Stimulated activated CD4-positive, alpha-beta T cell treated with anti-CD3 and anti-CD28 coated beads, Interleukin-2, amount 100 ng/mL, for 48 hours (primary cell): ENCODE measurements at regions not wholly inside any gene's neighbourhood (a gene's known extent, or its start where the extent isn't known, plus 50 kb on each side); places are given as distances from the start of the nearest gene placed in this dataset.

Experiments used
- DNase-seq, 2 donors: peaks; one replicate each; pipeline ENCODE4 v3.0.0-alpha.2; 2020

DNA sequence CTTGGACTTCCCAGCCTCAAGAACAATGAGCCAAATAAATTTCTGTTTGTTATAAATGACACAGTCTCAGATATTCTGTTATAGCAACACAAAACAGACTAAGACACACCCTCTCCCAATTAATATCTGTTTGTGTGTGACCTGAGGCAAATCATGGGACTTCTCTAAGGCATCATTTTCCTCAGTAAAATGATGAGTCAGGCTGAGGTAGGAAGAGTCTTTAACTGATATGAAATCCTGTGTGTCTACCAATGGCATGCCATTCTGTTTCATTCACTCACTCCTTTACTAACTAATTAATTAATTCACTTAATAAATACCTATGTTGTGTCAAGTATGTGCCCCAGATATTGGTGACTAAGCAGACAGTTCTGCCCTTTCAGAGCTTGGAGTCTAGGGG lies 258.4 kb upstream of the CRY1 start:
- no peak for DNase-seq

DNA sequence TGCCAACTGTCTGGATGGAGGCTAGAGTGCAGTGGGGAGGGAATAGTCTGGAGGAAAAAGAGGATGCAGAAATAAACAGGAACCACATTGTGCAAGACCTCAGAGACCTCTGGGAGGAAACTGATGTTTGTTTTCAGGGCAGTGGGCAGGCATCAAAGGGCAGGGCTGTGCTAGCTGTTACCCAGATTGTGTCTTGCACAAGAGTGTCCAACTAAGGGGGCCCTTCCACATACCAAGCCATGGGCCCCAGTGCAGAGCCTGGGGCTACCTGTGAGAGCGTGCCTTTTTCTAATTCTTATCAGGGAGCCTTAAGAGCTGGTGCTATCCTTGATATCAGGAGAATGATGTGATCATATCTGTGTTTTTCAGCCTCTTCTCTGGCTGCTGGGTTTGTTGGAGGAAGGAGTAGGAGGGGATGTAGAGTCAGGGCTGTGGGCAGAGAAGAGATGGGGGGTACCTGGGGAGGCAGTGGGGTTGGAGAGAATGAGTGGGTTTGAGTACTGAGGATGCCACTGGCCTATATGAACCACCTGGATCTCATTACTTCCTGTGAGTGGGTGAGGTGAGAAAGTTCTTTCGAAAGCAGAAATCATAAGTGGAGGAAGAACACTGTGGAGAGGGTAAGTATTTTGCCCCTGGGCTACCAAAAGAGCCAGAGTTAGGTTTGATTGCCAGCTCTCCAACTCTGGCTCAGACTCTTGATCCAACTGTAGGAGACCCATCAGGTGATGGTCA lies 259.2 kb upstream of the CRY1 start:
- DNase-seq, result no peak

DNA sequence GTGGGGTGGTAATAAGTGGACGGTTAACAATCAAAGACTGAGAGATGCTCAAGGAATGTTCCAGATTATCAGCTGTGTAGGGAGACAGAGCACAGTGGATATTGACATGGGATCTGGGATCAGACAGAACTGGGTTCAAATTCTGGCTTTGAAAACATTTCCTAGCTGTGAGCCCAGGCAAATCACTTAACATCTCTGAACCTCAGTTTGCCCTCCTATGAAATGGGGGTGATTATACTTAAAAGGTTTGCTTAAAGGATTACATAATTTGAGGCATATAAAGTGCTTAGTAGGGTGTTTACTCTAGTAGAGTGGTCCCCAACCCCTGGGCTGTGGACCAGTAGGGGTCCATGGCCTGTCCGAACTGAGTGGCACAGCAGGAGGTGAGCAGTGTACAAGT lies 260.0 kb upstream of the CRY1 start:
- DNase-seq, result no peak

DNA sequence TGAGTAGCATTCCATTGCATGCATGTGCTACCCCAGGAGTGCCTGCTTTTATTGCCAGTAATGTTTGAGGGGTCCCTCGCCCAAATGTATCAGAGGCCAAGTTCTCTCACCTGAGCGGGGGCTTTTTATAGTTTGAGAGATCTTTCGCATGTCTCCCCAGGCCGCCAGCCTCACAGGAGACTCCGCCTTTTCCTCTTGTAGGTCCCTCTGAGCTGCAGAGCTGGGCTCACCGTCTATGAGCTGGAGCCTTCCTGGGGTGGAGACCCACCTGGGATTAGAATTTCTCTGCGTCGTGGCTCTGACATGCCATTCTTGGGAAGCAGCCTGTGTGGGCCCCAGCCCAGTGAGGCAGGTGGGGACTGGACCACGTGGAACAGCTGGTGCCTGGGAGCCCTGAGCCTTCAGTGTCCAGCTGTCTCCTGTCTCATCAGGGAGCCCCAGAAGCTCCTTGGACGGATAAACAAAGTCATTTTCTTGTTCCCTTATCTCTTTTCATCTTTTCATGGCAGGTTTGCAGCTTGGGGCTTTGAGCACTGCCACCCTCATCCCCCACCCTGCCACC lies 261.7 kb upstream of the CRY1 start:
- no peak for DNase-seq

DNA sequence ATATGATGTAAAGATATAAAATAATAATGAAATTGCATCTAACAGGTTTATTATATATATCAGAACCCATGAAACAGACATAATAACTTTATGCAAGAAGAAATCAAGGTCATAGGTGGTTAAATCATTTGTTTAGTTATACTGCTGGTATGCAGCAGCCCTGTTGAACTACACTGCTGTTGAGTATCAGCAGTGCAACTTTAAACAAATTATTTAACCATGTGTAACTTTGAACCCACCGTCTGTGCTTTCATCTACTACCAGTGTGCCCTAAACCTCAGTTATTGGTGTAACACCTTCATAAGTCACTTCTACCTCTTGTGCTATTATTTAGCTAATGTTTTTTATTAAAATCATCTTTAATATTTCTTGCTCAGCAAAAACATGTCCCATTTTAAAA lies 262.3 kb upstream of the CRY1 start:
- DNase-seq, result no peak

DNA sequence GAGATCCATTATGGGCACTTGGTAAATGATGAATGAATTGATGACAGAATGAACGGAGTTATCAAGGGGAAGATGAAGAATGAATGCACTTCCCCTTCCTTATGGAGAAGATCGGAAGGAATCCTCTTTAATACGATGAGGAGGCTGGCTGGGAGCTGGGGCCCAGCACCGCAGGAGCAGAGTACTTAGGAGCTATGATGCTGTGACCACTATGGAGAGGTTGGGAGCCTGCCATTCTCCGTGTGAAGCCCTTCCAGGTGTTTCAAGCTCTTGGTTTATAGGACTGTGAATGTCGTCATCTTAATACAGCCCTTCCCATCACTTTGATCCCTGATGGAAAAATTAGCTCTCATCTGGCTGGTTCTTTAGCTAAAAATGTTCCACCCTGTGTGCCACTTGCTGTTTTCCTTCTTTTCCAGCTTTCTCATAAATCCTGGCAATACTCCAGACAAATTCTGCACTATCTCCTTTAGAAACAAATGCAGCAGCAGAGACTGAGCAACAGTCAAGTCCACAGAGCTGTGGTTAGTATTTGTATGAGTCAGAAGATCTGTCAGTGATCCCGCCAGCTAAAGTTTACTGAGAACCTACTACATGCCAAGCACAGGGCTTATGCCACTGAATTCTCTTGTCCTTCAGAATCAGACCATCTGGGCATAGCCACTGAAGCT lies 263.1 kb upstream of the CRY1 start:
- no peak for DNase-seq

DNA sequence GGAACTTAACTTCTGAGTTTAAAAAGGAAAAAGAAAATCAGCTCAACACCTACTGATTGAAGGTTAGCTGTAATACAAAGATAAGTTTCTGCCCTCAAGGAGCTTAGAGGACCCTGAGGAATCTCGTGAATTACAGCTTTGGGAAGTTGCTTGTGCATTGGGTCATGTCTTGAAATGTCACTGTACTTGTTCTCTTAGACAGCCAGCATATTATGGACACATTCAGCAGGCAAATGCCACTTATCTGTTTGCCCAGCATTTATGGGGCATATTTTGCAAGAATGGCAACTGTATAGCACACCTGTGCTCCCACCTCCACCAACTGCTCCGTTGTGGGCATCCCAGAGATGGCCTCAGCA lies 263.6 kb upstream of the CRY1 start:
- no peak for DNase-seq

DNA sequence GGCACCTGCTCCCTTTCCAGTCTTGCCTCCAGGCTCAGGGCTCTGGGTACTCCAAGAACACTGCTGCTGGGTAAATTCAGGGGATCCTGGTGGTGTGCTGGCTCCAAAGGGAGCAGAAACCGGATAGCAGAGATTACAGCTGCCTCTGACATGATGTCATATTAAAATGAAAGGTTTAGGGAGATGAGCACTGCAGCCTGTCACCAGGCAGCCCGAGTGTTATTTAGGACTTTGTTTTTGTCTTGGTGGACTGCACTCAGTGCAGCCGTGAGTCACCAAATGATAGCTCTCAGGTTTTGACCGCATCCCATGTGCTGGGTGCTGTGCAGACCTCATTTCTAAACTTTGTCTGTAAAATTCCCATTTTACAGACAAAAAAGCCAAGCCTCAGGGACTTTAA lies 266.0 kb upstream of the CRY1 start:
- no peak for DNase-seq

DNA sequence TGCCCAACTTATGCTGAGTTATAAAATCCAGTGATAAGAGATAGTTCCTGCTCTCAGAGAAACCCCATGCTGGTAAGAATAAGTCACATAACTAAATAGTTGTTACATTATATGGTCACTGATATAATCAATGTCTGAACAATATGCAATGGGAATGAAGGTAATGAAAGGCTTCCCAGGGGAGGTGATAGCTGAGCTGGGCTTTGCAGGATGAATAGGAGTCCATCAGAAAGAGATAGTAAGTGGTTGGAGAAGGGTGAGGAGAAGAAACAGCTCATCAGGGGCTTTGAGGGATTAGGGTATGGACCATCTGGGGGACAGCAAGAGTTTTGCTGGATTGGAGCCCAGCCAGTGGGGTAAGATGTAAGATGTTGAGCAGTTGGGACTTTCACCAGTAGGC lies 266.7 kb upstream of the CRY1 start:
- DNase-seq, result no peak

DNA sequence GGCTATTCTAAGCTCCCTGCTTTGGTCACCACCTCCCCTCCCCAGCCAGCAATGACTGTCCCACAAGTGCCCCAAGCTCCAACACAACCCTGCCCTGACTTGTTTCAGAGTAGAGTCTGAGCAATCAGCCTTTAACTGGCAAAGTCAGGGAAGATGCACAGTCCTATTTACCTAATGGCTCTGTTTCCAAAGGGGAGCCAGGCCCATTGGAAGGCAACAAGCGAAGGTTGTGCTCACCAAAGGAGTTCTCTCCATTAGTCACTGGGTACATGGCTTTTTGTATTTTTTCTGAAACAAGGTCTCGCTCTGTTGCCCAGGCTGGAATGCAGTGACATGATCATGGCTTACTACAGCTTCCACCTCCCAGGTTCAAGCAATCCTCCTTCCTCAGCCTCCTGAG lies 267.1 kb upstream of the CRY1 start:
- no peak for DNase-seq

DNA sequence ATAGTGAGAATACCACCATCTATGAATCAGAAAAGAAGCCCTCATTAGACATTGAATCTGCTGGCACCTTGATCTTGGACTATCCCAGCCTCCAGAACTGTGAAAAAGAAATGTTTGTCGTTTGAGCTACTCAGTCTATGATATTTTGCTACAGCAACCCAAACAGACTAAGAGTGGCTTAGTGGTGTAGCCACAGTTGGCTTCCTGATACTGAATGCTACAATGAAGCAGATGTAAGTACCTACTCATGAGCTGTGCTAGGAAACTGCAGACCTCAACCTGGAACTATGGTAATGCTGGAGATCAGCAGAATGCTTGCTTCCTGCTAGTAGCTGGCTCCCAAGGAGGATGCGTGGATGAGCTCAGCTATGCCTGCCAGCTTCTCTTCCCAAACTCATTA lies 268.6 kb upstream of the CRY1 start:
- DNase-seq, result no peak

DNA sequence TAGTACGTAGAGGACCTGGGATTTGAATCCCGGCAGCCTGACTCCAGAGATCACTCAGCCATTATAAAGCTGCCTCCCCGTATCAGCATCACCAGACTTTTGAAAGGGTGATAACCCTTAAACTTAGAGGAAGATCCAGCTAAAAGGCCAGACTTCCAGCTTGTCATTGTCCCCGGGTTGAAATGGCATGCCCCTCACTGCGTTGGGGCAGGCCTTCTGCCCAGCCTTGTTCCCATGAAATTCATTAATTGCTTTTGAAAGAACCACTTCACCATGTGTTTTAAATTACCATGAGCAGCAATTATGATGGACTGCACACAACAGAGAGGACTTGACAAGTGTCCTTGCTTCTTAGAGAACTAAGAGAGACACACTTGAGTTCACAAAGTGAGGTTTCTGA lies 269.6 kb upstream of the CRY1 start:
- DNase-seq, result no peak

DNA sequence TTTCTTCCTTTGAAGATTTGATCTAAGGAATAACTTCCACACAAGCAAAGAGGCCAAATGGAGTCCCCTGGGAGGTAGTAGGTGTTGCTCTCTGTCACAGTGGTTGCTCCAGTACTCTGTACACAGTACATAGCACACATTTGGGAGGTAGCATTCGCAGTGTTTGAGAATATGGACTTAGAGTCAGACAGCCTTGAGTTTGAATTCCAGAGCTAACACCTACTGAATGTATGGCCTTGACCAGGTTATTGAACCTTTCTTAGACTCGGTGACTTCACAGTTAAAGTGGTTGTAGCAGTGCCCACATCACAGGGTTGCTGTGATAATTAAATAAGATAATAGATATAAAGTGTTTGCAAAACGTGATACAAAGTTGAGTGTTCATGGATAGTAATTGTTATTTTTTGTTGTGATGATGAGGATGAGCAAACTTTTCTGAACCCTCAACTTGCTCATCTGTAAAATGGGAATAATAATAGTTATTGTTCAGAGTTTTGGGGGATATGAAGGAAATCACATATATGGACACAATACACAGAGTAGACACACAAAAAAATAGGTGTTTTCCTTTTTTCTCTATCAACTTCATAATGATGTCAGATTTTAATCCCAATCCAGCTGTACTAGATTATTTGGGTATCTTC lies 271.6 kb upstream of the CRY1 start:
- DNase-seq, result no peak

DNA sequence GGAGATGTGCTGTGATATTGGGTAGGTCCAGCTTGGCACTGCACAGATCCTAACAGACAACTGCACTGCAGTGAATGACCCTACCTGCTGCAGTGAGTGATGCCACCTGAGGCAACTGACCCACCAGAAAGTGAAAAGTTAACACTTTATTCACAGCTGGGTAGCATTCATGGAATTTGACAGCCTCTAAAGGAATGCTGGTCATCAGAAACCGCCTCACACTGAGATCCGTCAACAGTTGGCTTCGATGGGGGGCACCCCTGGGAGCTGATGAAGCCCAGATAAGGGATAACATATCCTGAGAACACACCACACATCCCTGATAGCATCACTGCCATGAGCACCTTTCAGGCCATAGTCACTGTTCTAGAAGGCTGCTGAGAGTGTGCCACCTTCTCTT lies 272.4 kb upstream of the CRY1 start:
- DNase-seq, result no peak

DNA sequence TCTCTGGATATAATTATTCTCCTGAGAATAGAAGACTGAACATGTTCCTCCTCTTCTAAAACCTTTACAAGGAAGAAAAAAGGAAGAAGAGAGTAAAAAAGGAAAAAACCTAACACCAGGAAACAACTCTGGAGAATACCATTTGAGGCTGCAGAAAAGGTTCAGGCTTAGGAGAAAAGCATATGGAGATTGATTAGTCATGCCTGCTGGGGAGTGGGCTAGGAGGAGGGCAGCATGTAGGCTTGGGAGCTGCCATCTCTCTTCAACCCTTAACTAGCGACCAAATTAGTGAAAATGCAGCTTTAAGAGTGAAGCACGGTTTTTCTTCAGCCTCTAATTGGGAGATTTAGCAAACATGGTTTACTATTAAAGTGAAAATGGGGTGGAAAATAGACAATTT lies 273.0 kb upstream of the CRY1 start:
- DNase-seq, result no peak

DNA sequence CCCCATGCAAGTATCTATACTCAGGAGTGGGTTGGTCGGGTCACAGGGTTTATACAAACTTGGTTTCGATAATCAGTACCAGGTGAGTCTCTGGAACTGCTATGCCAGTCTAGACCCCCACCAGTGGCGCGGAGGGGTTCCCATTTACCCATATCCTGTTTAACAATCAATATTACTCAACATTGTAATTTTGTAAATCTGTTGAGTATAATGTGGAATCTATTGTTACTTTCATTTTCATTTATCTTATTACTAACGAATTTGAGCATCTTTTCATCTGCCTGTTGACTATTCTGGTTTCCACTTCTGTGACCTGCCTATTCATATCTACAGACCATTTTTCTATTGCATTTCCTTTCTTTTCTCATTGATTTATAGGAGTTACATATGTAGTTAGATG lies 275.2 kb upstream of the CRY1 start:
- no peak for DNase-seq

DNA sequence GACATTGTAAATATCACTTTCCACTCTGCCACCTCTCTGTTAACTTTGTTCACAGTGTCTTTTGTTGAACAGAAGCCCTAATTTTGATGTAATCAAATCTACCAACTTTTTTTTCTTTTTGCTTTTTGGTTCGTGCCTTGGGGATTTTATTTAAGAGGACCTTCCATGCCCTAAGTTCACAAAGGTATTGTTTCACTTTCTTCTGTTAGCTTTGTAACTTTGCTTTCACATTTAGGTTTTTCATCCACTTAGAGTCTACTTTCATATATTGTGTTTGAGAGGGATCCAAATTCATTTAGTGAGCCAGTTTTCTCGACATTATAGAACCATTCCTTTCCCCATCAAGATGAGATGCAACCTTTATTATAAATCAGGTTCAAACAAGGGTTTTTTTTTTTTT lies 275.7 kb upstream of the CRY1 start:
- DNase-seq, result no peak

DNA sequence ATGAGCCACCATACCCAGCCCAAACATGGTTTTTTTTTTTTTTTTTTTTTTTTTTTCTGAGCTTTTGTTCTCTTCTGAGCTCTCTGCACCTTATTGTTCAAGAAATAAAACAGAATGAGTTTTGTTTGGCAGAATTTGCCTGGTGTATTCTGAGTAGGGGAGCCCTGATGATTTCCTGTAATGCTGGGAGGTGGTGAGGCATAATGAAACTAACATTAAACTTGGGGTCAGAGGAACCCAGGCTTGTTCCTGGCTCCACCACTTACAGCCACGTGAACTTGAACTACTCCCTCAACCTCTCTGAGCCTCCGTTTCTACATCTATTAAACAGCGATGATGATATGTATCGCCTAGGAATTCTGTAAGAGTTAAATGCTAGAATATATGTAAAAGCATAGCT lies 276.3 kb upstream of the CRY1 start:
- no peak for DNase-seq

DNA sequence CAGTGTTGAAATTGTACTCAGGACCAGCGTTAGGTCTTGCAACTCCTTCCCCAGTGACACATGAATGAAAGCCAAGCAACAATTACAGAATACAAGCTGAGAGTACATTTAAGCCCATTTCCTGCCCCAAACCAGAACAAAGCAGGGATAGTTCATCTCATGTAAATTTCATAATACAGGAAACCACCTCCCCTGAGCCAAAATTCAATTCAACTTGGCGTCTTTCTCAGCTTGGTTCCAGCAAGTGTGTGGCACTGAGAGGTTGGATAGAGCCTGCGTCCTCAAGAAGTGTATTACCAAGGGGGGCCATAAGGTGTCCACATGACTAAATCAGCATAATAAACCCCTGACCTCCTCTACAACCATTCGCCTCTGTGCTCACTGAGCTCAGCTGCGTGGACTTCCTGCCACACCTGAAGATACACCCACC lies 278.9 kb upstream of the CRY1 start:
- DNase-seq, result no peak

DNA sequence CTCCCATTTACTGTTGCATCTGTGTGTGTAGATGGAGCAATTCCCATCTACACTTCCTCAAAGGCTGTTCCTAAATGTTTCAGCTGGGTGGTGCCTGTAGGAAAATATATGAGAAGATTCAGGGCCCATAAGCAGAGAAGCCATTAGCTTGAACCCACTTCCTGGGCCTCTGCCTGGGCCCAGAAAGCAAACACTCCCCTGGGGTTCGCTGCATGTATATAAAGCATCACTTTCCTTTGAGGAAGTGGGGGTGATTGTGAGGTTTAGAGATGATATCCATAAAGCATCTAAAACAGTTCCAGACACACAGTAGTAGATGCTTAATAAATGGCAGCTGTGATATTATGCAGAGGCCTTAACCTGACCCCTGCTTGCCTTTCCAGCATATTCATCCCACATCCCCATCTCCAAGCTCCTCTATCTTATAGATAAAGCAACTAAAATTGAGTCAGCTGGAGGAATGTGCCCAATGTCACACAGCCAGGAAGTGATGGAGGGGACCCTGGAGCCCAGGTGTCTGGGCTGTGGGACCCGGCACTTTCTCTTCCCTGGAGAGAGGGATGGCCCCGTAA lies 280.0 kb upstream of the CRY1 start:
- DNase-seq, result no peak

DNA sequence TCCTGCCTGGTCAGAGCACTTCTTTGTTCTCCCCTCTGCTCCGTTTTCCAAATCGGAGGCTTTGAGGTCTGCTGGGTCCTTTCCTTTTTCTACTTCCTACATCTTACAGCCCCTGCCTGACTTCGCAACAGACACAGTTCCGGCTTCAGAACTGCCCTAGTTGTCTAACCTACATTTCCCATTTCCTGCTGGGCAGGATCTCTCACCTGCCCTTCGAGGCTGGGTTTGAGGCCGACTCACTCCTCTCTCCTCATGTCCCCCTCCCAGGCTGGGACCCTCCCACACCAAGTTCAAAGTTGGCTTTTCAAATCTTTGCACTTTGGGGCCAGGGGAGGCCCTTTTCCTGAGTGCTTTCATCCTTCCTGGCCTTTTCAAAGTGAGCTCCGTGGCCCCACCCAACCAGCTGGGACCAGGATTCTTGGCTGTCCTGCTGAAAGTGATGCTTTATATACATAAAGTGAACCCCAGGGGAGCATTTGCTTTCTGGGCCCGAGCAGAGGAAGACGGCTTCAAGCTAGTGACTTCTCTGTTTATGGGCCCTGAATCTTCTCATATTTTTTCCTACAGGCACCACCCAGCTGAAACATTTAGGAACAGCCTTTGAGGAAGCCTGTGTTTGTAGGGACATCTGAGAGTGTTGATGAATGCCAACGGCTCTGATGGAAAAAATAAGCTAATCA lies 281.0 kb upstream of the CRY1 start:
- DNase-seq, result no peak

DNA sequence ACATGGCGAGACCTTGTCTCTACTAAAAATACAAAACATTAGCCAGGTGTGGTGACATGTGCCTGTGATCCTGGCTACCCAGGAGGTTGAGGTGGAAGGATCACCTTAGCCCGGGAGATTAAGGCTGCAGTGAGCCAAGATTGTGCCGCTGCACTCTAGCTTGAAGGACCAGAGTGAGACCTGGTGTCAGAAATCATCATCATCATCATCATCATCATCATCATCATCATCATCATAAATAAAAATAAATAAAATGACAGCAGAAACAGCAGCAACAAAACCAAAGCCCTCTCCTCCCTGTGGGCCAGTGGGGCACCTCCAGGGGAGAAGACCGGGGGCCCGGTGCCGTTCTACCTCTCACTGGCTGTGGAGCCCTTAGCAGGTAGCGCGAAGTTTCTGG lies 281.9 kb upstream of the CRY1 start:
- DNase-seq, result no peak
